ENCODE measurements at regions not wholly inside any gene's neighbourhood (a gene's known extent, or its start where the extent isn't known, plus 50 kb on each side); places are given as distances from the start of the nearest gene placed in this dataset.

- no peak for TF ChIP-seq POLR2A (IDR thresholded peaks at IDR 0.05)
- TF ChIP-seq CTCF (IDR thresholded peaks at IDR 0.05) = no peak
Measured at GRCh38 chr5:62046191-62046590, 259.8 kb upstream of the KIF2A start.
